Heart left ventricle (tissue), 13 donors: ENCODE measurements at regions not wholly inside any gene's neighbourhood (a gene's known extent, or its start where the extent isn't known, plus 50 kb on each side); places are given as distances from the start of the nearest gene placed in this dataset.

Experiments
- CTCF ChIP-seq, 12 donors: fragments of 200-600 bp; sonication (generic) in 4 of 12; IDR thresholded peaks; one replicate each; pipeline versions ENCODE4 v1.5.0 to v1.8.0; 2018 to 2022; ENCODE audit warnings: antibody characterized with exemption in 12 of 12, mild to moderate bottlenecking in 5 of 12
- POLR2A ChIP-seq, 2 donors: fragments of 450-650 bp; IDR thresholded peaks; one replicate each; pipeline ENCODE4 v1.6.1; 2017; ENCODE audit warnings: antibody characterized with exemption in 2 of 2, mild to moderate bottlenecking in 2 of 2, moderate library complexity in 2 of 2
- donor health status: ischemic (EF 13 %, LVEDD 7.1; RV severe dilation, severe dysfunction).
- donor health status: DM: no; HTN: yes; CAD: no.
- donor health status: DM: no; HTN: no; CAD: no.
- donor health status: ischemic (EF 25% LVEDD 6.9; RV normal size, moderate dysfunction).
- donor health status: ischemic (EF 25% LVEDD 5.7; RV mildly dilated, moderate dysfunction).
- donor health status: ischemic (EF 35%, LVEDD 5.7; RV mildly dilated, moderate dysfunction).
- donor health status: nonischemic (EF 11% LVEDD 7.7; RV severe dilation, severe dysfunction).
- donor health status: DM: yes; HTN: yes; CAD: no.
- donor health status: PGD.
- donor health status: ischemic (EF 29% LVEDD 5.4; RV normal size, mild dysfunction).
- donor health status: nonischemic (EF 23%, LVEDD 6.1; RV moderate dilation, normal function).

GRCh38 chr11:130787092-130787616, 129.1 kb downstream of the SNX19 start:
- TF ChIP-seq CTCF (IDR thresholded peaks at IDR 0.05) = no peak
- TF ChIP-seq POLR2A (IDR thresholded peaks at IDR 0.05) = no peak
